Suprapubic skin (tissue), 4 donors: ENCODE measurements at regions not wholly inside any gene's neighbourhood (a gene's known extent, or its start where the extent isn't known, plus 50 kb on each side); places are given as distances from the start of the nearest gene placed in this dataset.

Experiments used
- DNase-seq, 2 donors: peaks; one replicate each; pipeline ENCODE4 v3.0.0-alpha.2; 2019; ENCODE audit warnings: low spot score in 2 of 2
- H3K27ac ChIP-seq: fragments of 200-600 bp; sonication (generic); one replicate; pipeline ENCODE4 v1.5.1; 2019
- H3K27me3 ChIP-seq: fragments of 200-600 bp; sonication (generic); one replicate; pipeline ENCODE4 v1.5.1; 2019
- H3K36me3 ChIP-seq: fragments of 200-600 bp; sonication (generic); one replicate; pipeline ENCODE4 v1.5.1; 2019
- H3K4me1 ChIP-seq: fragments of 200-600 bp; sonication (generic); one replicate; pipeline ENCODE4 v1.5.1; 2019
- H3K4me3 ChIP-seq: fragments of 200-600 bp; sonication (generic); one replicate; pipeline ENCODE4 v1.5.1; 2019; ENCODE audit warnings: mild to moderate bottlenecking
- H3K9me3 ChIP-seq: fragments of 200-600 bp; sonication (generic); one replicate; pipeline ENCODE4 v1.5.1; 2019
- EP300 ChIP-seq: sonication (generic); formaldehyde crosslinking; IDR thresholded peaks from one replicate; pipeline ENCODE4 v1.6.1; 2017; ENCODE audit warnings: antibody characterized with exemption
- POLR2A ChIP-seq, 2 donors: fragments of 450-650 bp; IDR thresholded peaks; one replicate each; pipeline ENCODE4 v1.6.1; 2017; ENCODE audit warnings: antibody characterized with exemption in 2 of 2, mild to moderate bottlenecking in 2 of 2, moderate library complexity in 2 of 2
- POLR2AphosphoS5 ChIP-seq, 3 donors: sonication (generic); formaldehyde crosslinking; IDR thresholded peaks; one replicate each; pipeline ENCODE4 v1.6.1; 2017; ENCODE audit warnings: antibody characterized with exemption in 3 of 3
- WGBS: methylation state at CpG from one replicate; pipeline ENCODE4 v1.1.5; 2018; 5-methylcytosine and 5-hydroxymethylcytosine counted together
- TF ChIP-seq, protein P1 (sequence below), 2 donors: fragments of 200-600 bp in 1 of 2; fragments of 450-650 bp in 1 of 2; sonication (generic) in 1 of 2; IDR thresholded peaks; one replicate each; pipeline ENCODE4 v1.5.1; 2016 to 2019; ENCODE audit warnings: antibody characterized with exemption in 2 of 2, mild to moderate bottlenecking in 1 of 2, moderate library complexity in 1 of 2

DNA sequence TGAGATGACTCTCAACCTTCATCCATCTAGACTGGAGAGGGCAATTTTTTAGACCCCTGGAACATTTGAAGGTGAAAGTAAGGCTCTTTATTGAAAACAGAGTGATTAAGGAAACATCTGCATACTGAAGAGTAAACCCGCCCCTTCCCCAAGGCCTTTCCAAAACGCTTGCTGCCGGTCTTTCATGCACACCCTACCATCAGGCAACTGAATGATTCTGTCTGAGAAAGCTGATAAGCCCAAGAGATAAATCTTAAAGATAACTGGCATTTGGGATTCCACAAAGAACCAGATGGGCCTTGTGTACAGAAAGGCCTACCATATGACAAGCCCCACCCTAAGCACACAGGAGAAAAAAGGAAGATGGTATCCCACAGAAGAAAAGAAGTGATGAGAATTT lies 54.4 kb upstream of the PIK3R1 start:
- Histone ChIP-seq H3K27me3 (no peaks in the 10 kb centered on the region), H3K4me3 (no peak overlapping the region), H3K9me3 (no peaks in the 10 kb centered on the region), H3K4me1 (no peaks in the 10 kb centered on the region), H3K36me3 (no peaks in the 10 kb centered on the region), H3K27ac (no peak overlapping the region)
- DNase-seq = no peak
- TF ChIP-seq EP300 (no peak), POLR2A (IDR thresholded peaks at IDR 0.05) (no peak), POLR2AphosphoS5 (IDR thresholded peaks at IDR 0.05) (no peak)
- TF ChIP-seq, protein P1, sequence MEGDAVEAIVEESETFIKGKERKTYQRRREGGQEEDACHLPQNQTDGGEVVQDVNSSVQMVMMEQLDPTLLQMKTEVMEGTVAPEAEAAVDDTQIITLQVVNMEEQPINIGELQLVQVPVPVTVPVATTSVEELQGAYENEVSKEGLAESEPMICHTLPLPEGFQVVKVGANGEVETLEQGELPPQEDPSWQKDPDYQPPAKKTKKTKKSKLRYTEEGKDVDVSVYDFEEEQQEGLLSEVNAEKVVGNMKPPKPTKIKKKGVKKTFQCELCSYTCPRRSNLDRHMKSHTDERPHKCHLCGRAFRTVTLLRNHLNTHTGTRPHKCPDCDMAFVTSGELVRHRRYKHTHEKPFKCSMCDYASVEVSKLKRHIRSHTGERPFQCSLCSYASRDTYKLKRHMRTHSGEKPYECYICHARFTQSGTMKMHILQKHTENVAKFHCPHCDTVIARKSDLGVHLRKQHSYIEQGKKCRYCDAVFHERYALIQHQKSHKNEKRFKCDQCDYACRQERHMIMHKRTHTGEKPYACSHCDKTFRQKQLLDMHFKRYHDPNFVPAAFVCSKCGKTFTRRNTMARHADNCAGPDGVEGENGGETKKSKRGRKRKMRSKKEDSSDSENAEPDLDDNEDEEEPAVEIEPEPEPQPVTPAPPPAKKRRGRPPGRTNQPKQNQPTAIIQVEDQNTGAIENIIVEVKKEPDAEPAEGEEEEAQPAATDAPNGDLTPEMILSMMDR (IDR thresholded peaks at IDR 0.05) = no peak
- 49% methylated on average over 3 of the region's 3 CpGs for WGBS

DNA sequence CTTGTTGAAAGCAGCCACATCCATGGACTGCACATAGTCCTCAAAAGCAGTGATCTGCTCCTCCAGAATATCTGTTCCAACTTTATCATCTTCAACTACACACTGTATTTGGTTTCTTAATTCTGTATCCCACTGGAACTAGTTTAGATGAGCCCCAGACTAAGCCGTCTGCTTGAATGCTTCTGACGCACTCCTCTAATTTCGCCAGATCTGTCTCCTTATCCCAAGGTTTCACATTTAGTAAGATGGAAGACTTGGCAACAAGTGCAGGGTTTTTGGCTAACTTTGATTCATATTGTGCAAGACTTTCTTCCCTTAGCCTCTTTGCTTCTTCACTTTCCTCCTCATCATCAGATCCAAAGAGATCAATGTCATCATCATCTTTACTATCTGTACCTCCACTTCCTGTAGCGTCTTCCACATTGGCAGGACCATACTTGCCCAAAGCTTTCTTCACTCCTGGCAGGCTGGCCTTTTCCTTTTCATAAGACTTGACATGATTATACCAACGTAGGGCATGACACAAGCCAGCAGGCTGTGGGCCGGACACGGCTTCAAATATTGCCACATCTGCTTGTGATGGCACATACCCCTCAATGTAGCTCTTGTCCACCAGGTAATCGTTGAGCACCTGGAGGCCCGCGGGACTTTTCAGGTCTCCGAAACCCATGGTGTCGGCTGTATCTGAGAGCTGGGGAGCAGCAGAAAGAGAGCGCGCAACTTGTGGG lies 56.2 kb upstream of the PIK3R1 start:
- no peaks in the 10 kb centered on the region for H3K36me3 ChIP-seq

DNA sequence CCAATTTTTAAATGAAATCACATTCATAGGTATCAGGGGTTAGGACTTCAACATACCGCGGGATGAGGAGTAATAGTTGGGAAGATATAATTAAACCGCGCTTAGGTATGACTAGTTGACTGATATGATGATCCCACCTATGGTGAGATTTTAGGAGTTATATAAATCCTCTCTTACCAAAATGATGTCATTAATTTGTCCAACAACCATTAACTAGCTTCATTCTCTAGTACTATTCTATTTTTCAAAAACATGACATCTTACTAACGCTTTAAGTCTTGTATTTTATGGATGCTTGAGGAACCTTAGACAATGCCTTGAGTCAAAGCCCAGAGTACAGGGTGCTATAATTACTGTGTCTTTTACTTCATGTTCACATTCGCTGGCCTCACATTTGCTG lies 59.6 kb upstream of the PIK3R1 start:
- no peak for DNase-seq
- no peak for TF ChIP-seq POLR2A (IDR thresholded peaks at IDR 0.05)
- TF ChIP-seq EP300 = no peak
- no peak for TF ChIP-seq POLR2AphosphoS5 (IDR thresholded peaks at IDR 0.05)
- TF ChIP-seq, protein P1 (IDR thresholded peaks at IDR 0.05) = no peak
- no peak overlapping the region for H3K4me3 ChIP-seq
- H3K4me1 ChIP-seq = no peaks in the 10 kb centered on the region
- H3K27me3 ChIP-seq = no peaks in the 10 kb centered on the region
- WGBS = over 99% methylated on average over 6 of the region's 6 CpGs
- no peak overlapping the region for H3K27ac ChIP-seq
- no peaks in the 10 kb centered on the region for H3K9me3 ChIP-seq
- no peaks in the 10 kb centered on the region for H3K36me3 ChIP-seq

More for the DNA sequence above, 56.2 kb upstream of the PIK3R1 start:
- no peaks in the 10 kb centered on the region for H3K4me1 ChIP-seq
- WGBS = 88% methylated on average over 14 of the region's 14 CpGs
- no peak overlapping the region for H3K4me3 ChIP-seq
- H3K27ac ChIP-seq = no peak overlapping the region
- no peak for TF ChIP-seq POLR2A (IDR thresholded peaks at IDR 0.05)
- TF ChIP-seq, protein P1 (IDR thresholded peaks at IDR 0.05) = no peak
- TF ChIP-seq POLR2AphosphoS5 (IDR thresholded peaks at IDR 0.05) = no peak
- TF ChIP-seq EP300 = no peak
- H3K27me3 ChIP-seq = no peaks in the 10 kb centered on the region
- H3K9me3 ChIP-seq = no peaks in the 10 kb centered on the region
- no peak for DNase-seq

DNA sequence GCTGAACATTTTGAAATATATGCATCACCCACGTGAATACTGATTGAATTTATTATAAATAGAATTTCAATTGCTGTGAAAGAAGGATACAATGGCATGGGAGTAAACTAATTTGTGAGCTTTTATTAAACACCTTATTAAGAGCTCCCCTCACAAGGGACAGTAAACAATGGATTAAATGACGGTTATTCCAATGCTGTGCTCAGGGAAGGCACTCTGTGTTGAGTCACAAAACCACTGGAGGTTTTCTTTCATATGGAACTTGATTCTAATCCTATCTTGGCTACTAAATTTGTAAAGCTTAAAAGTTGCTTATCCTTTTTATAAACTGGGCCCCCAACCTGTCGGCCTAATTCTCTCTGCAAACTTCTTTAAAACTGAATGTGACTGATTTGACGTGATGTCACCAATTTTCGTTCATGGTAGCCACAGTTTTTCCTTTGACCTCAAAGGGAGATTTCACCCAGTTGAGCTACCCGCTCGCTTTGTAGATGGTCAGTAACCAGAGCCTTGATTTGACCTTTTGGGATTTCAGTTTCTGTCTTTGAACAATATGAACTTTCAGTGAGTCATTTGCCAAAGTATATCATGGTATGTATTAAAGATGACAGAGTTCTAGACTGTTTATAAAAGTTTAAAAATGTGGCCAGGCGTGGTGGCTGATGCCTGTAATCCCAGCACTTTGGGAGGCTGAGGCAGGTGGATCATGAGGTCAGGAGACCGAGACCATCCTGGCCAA lies 61.3 kb upstream of the PIK3R1 start:
- DNase-seq = no peak
- no peaks in the 10 kb centered on the region for H3K36me3 ChIP-seq
- no peaks in the 10 kb centered on the region for H3K9me3 ChIP-seq
- H3K4me1 ChIP-seq = no peaks in the 10 kb centered on the region
- no peak overlapping the region for H3K27ac ChIP-seq
- TF ChIP-seq POLR2AphosphoS5 (IDR thresholded peaks at IDR 0.05) = no peak
- TF ChIP-seq POLR2A (IDR thresholded peaks at IDR 0.05) = no peak
- no peak for TF ChIP-seq EP300
- TF ChIP-seq, protein P1 (IDR thresholded peaks at IDR 0.05) = no peak
- H3K4me3 ChIP-seq = no peak overlapping the region
- 89% methylated on average over 9 of the region's 9 CpGs for WGBS
- H3K27me3 ChIP-seq = no peaks in the 10 kb centered on the region

DNA sequence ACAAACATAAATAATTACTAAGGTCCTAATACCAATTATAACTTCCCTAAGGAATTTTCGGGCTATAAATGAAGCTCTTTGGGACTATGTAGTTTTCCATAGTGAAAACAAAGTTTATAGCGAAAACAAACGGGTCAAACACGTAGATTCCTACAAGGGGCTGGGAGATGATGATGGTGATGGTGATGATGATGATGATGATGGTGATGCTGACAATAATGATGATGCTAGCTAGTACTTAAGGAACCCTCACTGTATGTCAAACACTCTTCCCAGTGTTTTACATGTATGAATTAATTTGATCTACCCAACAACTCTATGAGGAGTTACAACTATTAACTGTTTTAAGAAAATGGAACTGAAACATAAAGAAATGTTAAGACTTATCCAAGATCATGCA lies 63.7 kb upstream of the PIK3R1 start:
- WGBS = 72% methylated on average over 4 of the region's 4 CpGs
- no peak for DNase-seq

More for the DNA sequence above, 63.7 kb upstream of the PIK3R1 start:
- no peak overlapping the region for H3K4me3 ChIP-seq
- H3K27ac ChIP-seq = no peak overlapping the region
- TF ChIP-seq, protein P1 (IDR thresholded peaks at IDR 0.05) = no peak
- no peak for TF ChIP-seq POLR2A (IDR thresholded peaks at IDR 0.05)
- TF ChIP-seq EP300 = no peak
- no peak for TF ChIP-seq POLR2AphosphoS5 (IDR thresholded peaks at IDR 0.05)
- H3K36me3 ChIP-seq = no peaks in the 10 kb centered on the region
- H3K4me1 ChIP-seq = no peaks in the 10 kb centered on the region
- no peaks in the 10 kb centered on the region for H3K27me3 ChIP-seq
- no peaks in the 10 kb centered on the region for H3K9me3 ChIP-seq
